GM23338 (cell line): ENCODE measurements at regions not wholly inside any gene's neighbourhood (a gene's known extent, or its start where the extent isn't known, plus 50 kb on each side); places are given as distances from the start of the nearest gene placed in this dataset.
A peak's percentile ranks its signal among the peaks of the same experiment; 100 is the strongest.

Experiments used
- ATAC-seq: fragments of 200-7000 bp; cut with Tn5 transposase; 3 replicates; pipeline ENCODE4 v1.9.1; 2020
- DNase-seq: peaks from one replicate; pipeline ENCODE4 v3.0.0-alpha.2; 2015; ENCODE audit warnings: low spot score
- H2AFZ ChIP-seq: fragments of 200-600 bp; sonication (generic); 2 replicates; pipeline ENCODE4 v1.8.0; 2016; ENCODE audit warnings: antibody characterized with exemption, mild to moderate bottlenecking, moderate library complexity
- H3F3A ChIP-seq: fragments of 200-600 bp; sonication (generic); replicated peaks from 2 replicates; pipeline ENCODE4 v1.8.0; 2017; ENCODE audit warnings: antibody characterized with exemption, mixed run types, low read depth
- H3K27ac ChIP-seq: fragments of 200-600 bp; sonication (generic); 2 replicates; pipeline ENCODE4 v1.6.1; 2016; ENCODE audit warnings: low read depth
- H3K27me3 ChIP-seq: fragments of 200-600 bp; sonication (generic); 2 replicates; pipeline ENCODE4 v1.8.0; 2016; ENCODE audit warnings: mild to moderate bottlenecking, mixed run types, moderate library complexity; ENCODE audit not compliant: insufficient read depth
- H3K36me3 ChIP-seq: fragments of 200-600 bp; sonication (generic); 2 replicates; pipeline ENCODE4 v1.8.0; 2016; ENCODE audit warnings: mild to moderate bottlenecking; ENCODE audit not compliant: insufficient read depth
- H3K4me1 ChIP-seq: fragments of 200-600 bp; sonication (generic); 2 replicates; pipeline ENCODE4 v1.8.0; 2016; ENCODE audit warnings: mild to moderate bottlenecking, moderate library complexity; ENCODE audit not compliant: insufficient read depth
- H3K4me2 ChIP-seq: fragments of 200-600 bp; sonication (generic); 2 replicates; pipeline ENCODE4 v1.7.1; 2017; ENCODE audit warnings: mixed run types
- H3K4me3 ChIP-seq: fragments of 200-600 bp; sonication (generic); 2 replicates; pipeline ENCODE4 v1.6.1; 2016; ENCODE audit warnings: mixed run types
- H3K79me2 ChIP-seq: fragments of 200-600 bp; sonication (generic); replicated peaks from 2 replicates; pipeline ENCODE4 v1.8.0; 2017; ENCODE audit warnings: mild to moderate bottlenecking; ENCODE audit not compliant: insufficient read depth
- H3K9me2 ChIP-seq: fragments of 200-600 bp; sonication (generic); 2 replicates; pipeline ENCODE4 v1.8.0; 2017; ENCODE audit not compliant: insufficient read depth
- H4K20me1 ChIP-seq: fragments of 200-600 bp; sonication (generic); replicated peaks from 2 replicates; pipeline ENCODE4 v1.8.0; 2017; ENCODE audit warnings: mild to moderate bottlenecking; ENCODE audit not compliant: insufficient read depth
- H3K27ac Mint-ChIP-seq: 2 replicates; pipeline ENCODE4 v1.8.0; 2020; ENCODE audit warnings: inconsistent platforms, mild to moderate bottlenecking, moderate library complexity, mixed read lengths
- H3K27me3 Mint-ChIP-seq: 3 replicates; pipeline ENCODE4 v1.8.0; 2022; ENCODE audit warnings: low read depth, mild to moderate bottlenecking, moderate library complexity, mixed read lengths, inconsistent platforms; ENCODE audit not compliant: insufficient read depth, poor library complexity
- H3K36me3 Mint-ChIP-seq: 3 replicates; pipeline ENCODE4 v1.8.0; 2021; ENCODE audit warnings: low read depth, mild to moderate bottlenecking, inconsistent platforms, moderate library complexity, mixed read lengths
- H3K4me1 Mint-ChIP-seq: 3 replicates; pipeline ENCODE4 v1.8.0; 2020; ENCODE audit warnings: mild to moderate bottlenecking, inconsistent platforms, mixed read lengths
- H3K4me3 Mint-ChIP-seq: 3 replicates; pipeline ENCODE4 v1.8.0; 2021; ENCODE audit warnings: moderate library complexity, mild to moderate bottlenecking, inconsistent platforms, mixed read lengths
- H3K9me3 Mint-ChIP-seq: 3 replicates; pipeline ENCODE4 v1.8.0; 2020; ENCODE audit warnings: moderate library complexity, mild to moderate bottlenecking, inconsistent platforms, mixed read lengths
- EZH2 ChIP-seq: fragments of 200-600 bp; sonication (generic); IDR thresholded peaks from one replicate; pipeline ENCODE4 v1.8.0; 2017; ENCODE audit warnings: antibody characterized with exemption, mild to moderate bottlenecking, low read depth; ENCODE audit not compliant: unreplicated experiment
- EZH2phosphoT487 ChIP-seq: fragments of 200-600 bp; sonication (generic); IDR thresholded peaks from one replicate; pipeline ENCODE4 v1.8.1; 2018; ENCODE audit warnings: antibody characterized with exemption; ENCODE audit not compliant: unreplicated experiment
- JUNB ChIP-seq: IDR thresholded peaks from one replicate; pipeline ENCODE4 v1.6.1; 2016; ENCODE audit warnings: antibody characterized with exemption; ENCODE audit not compliant: unreplicated experiment
- NANOG ChIP-seq: IDR thresholded peaks from 2 replicates; pipeline ENCODE4 v1.6.1; 2016; ENCODE audit warnings: antibody characterized with exemption, borderline replicate concordance
- POLR2AphosphoS5 ChIP-seq: IDR thresholded peaks from 2 replicates; pipeline ENCODE4 v1.6.1; 2016; ENCODE audit warnings: antibody characterized with exemption, low read depth
- REST ChIP-seq: IDR thresholded peaks from one replicate; pipeline ENCODE4 v1.6.1; 2018; ENCODE audit warnings: antibody characterized with exemption; ENCODE audit not compliant: unreplicated experiment
- STAT1 ChIP-seq: IDR thresholded peaks from one replicate; pipeline ENCODE4 v1.6.1; 2016; ENCODE audit warnings: antibody characterized with exemption; ENCODE audit not compliant: unreplicated experiment
- ZNF114 ChIP-seq: fragments of 250-450 bp; sonication (Bioruptor Pico); IDR thresholded peaks from 2 replicates; pipeline ENCODE4 v1.5.0; 2020; ENCODE audit warnings: mild to moderate bottlenecking, moderate library complexity
- ZNF331 ChIP-seq: fragments of 250-450 bp; sonication (Bioruptor Pico); IDR thresholded peaks from 2 replicates; pipeline ENCODE4 v1.5.0; 2020; ENCODE audit warnings: low read depth, mild to moderate bottlenecking, moderate library complexity
- ZNF462 ChIP-seq: fragments of 250-450 bp; sonication (Bioruptor Pico); IDR thresholded peaks from 2 replicates; pipeline ENCODE4 v1.5.0; 2020; ENCODE audit warnings: mild to moderate bottlenecking, moderate library complexity
- TF ChIP-seq, protein P1 (sequence below), 2 experiments: fragments of 200-600 bp in 1 of 2; sonication (generic) in 1 of 2; conservative IDR thresholded peaks; 2 replicates each; pipeline versions ENCODE4 v1.5.1 to v1.6.1; 2016 to 2017; ENCODE audit warnings: antibody characterized with exemption in 2 of 2, low read depth in 2 of 2, mild to moderate bottlenecking in 2 of 2, moderate library complexity in 1 of 2

DNA sequence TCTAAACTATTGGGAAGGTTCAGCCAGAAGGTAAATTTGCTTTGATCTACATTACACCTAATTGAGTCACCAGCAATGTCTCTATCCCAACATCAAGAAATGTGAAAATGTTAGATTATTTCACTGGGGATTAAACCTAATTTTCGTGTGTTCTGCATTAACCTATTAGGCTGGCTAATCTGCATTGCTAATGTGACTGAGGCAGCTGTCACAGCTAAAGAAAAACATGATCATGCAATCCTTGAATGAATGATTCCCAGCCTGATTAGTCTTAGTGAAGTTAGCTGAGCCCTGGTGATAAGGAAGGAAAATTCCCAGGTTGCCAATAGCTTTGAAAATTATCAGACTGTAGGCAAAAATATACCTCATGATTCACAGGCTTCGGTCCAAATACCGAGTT, 135.3 kb downstream of the LINC00237 start:
- Mint-ChIP-seq H3K9me3 (no peaks in the 10 kb centered on the region), H3K36me3 (no peaks in the 10 kb centered on the region), H3K27ac (no peak overlapping the region), H3K4me3 (no peak overlapping the region), H3K27me3 (no peaks in the 10 kb centered on the region), H3K4me1 (peaks cover 40% of the 10 kb centered on the region)
- H3K9me2 ChIP-seq, result no peaks in the 10 kb centered on the region
- no peaks in the 10 kb centered on the region for H3K79me2 ChIP-seq
- H4K20me1 ChIP-seq, result no peaks in the 10 kb centered on the region
- TF ChIP-seq REST, result no peak
- TF ChIP-seq EZH2phosphoT487, result no peak
- no peak for TF ChIP-seq STAT1
- TF ChIP-seq ZNF331 (CRISPR knock-in tag), result no peak
- no peak for TF ChIP-seq ZNF114 (CRISPR knock-in tag)
- no peak for TF ChIP-seq JUNB
- TF ChIP-seq NANOG, result no peak
- TF ChIP-seq, protein P1, sequence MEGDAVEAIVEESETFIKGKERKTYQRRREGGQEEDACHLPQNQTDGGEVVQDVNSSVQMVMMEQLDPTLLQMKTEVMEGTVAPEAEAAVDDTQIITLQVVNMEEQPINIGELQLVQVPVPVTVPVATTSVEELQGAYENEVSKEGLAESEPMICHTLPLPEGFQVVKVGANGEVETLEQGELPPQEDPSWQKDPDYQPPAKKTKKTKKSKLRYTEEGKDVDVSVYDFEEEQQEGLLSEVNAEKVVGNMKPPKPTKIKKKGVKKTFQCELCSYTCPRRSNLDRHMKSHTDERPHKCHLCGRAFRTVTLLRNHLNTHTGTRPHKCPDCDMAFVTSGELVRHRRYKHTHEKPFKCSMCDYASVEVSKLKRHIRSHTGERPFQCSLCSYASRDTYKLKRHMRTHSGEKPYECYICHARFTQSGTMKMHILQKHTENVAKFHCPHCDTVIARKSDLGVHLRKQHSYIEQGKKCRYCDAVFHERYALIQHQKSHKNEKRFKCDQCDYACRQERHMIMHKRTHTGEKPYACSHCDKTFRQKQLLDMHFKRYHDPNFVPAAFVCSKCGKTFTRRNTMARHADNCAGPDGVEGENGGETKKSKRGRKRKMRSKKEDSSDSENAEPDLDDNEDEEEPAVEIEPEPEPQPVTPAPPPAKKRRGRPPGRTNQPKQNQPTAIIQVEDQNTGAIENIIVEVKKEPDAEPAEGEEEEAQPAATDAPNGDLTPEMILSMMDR (conservative IDR thresholded peaks at IDR 0.05; ENCODE audit: low read depth in 2 of 2), result no peak
- no peak for TF ChIP-seq POLR2AphosphoS5
- no peak for TF ChIP-seq ZNF462 (CRISPR knock-in tag)
- no peak for TF ChIP-seq EZH2
- H3K4me1 ChIP-seq, result peaks cover 45% of the 10 kb centered on the region
- no peak overlapping the region for H3K27ac ChIP-seq
- no peaks in the 10 kb centered on the region for H3K27me3 ChIP-seq
- no peaks in the 10 kb centered on the region for H3F3A ChIP-seq
- H3K36me3 ChIP-seq, result no peaks in the 10 kb centered on the region
- ATAC-seq (no peak), DNase-seq (no peak)
- H3K4me3 ChIP-seq, result no peak overlapping the region
- H3K4me2 ChIP-seq, result 0 out of 2 replicates have a peak overlapping the region, but pooled peaks have one; percentile 4
- H2AFZ ChIP-seq, result no peak overlapping the region
